ENCODE measurements at regions not wholly inside any gene's neighbourhood (a gene's known extent, or its start where the extent isn't known, plus 50 kb on each side); places are given as distances from the start of the nearest gene placed in this dataset.

DNA sequence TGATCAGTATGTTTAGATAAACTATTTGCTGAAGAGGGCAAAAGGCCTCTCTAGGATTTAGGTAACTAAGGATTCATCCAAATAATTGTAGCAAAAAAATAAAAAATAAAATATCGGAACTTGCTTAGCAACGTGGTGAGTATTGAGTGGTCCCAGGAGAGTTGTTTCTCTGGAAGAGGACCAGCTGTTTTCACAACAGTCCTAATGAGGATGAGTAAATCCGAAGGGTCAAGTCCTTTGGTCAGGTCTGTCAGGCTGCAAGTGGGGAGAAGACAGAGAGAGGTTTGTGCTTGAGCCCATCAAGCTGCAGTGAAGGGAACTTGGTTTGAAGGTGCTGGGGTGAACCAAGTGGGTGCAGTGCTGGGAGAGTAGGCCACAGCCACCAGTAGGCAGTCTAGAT, 539.2 kb downstream of the SLC4A3 start:
- no peak for DNase-seq (ENCODE audit: low spot score)

DNA sequence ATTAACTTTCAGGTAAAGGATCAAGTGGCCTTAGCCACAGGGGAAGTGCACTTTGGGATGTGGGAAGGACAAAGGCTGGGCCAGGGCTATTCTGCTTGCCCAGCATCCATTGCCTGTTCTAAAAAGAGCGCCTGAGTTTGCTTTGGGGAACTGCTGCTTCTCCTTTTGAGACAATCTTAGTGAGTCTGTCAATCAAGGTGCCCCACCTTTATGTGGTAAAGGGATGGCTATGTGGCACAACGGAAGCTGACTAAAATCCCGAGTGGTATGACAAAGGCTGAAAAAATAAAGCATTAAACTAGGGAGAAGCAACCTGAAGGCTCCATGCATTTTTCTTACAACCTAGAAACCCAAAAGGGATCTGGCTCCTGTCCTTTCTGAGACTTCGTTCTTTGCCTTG, 540.5 kb downstream of the SLC4A3 start:
- no peak for DNase-seq (ENCODE audit: low spot score)

GRCh38 chr2:220168891-220169546, 541.6 kb downstream of the SLC4A3 start:
- DNase-seq (ENCODE audit: low spot score) = no peak

DNA sequence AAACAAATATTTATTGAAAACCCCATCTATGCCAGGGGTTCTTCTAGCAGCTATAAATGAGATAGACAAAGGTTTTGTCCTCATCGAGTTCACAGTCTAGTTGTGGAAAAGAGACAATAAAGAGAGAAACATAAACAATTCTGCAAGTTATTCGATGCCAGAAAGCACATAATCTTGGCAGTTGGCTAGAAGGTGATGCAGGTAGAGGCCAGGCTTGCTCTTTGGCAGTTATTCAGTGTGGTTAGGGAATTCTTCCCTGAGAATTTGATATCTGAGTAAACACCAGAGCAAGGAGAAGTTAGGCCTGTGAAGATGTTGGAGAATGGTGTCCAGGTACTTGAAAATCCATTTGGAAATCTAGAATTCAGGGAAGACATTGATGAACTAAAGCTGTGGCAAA, 547.4 kb downstream of the SLC4A3 start:
- no peak for DNase-seq (ENCODE audit: low spot score)

- DNase-seq (ENCODE audit: low spot score) = no peak
Observed at GRCh38 chr2:220175967-220176366, 548.5 kb downstream of the SLC4A3 start.

- no peak for DNase-seq (ENCODE audit: low spot score)
Observed at GRCh38 chr2:220178991-220179695, 551.7 kb downstream of the SLC4A3 start.

DNA sequence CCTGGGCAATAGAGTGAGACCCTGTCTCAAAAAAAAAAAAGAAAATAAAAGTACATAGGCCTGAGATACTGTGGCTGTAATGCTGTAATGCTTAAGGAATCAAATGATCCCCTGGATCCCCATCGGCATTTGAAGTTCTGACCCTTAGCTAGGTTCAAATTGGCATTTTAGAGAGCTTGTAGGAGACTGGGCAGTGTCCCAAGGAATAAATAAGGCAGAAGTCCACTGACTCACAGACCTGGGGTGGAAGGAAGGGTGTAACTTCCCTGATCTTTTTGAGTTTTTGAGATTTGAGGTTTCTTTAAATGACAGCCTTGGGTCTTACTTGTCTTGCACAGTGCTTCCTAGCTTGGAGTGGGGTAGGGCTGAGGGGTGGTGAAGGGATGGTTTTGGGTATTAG, 553.7 kb downstream of the SLC4A3 start:
- no peak for DNase-seq (ENCODE audit: low spot score)

DNA sequence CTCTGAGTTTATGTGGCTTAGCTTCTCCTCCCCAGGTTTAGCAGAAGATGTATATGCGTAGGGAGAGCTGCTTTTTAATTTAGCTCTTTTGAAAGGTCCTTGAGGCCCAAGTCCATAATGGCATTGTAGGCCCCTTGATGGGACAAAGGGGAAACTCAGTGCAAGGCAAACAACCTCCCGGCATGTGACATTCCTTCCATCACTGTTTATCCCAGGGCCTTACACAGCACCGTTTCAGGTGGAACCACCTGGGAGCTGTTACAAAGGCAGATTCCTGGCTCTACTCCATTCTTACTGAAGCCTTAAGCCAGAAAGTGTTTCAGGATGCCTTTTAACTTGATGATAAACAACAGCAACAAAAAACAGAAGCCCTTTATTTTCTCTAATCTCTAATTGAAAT, 555.4 kb downstream of the SLC4A3 start:
- no peak for DNase-seq (ENCODE audit: low spot score)

DNA sequence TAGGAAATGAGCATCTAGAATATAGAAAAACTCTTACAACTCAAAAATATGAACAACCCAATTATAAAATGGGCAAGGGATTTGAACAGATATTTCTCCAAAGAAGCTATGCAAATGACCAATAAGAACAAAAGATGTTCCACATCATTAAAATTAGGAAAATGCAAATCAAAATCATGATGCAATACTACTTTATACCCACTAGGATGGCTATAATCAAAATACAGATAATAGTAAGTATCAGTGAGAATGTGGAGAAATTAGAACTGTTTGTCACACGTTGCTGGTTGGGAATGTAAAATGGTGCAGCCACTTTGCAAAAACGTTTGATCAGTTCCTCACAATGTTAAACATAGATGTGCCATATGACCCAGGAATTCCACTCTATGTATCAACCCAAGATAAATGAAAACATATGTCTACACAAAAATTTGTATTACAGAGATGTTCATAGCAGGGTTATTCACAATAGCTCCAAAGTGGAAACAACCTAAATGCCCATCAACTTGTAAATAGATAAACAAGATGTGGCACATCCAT, 558.4 kb downstream of the SLC4A3 start:
- no peak for DNase-seq (ENCODE audit: low spot score)

GRCh38 chr2:220188031-220188430, 560.6 kb downstream of the SLC4A3 start:
- DNase-seq (ENCODE audit: low spot score) = no peak

DNA sequence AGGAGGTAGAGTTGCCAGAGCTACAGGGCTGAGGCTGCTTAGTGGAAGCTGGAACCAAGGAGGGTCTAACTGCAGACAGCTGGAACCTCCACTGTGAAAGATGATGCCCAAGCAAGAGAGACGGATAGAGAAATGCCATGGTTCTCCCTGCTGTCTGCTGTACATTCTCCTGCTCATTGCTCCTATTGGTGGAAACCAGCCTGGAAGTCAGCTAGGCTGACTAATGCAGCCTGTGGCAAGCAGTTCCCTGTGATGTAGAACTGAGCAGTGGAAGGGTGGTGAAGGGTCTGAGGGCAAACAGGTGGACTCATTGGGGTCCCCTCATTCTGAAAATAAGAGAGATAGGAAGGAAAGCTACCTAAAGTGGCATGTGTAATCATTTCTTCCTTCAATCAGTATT, 563.6 kb downstream of the SLC4A3 start:
- DNase-seq (ENCODE audit: low spot score) = no peak

GRCh38 chr2:220191737-220192136, 564.3 kb downstream of the SLC4A3 start:
- no peak for DNase-seq (ENCODE audit: low spot score)

- DNase-seq (ENCODE audit: low spot score) = no peak
Observed at GRCh38 chr2:220192994-220193753, 565.7 kb downstream of the SLC4A3 start.

GRCh38 chr2:220194630-220195584, 567.5 kb downstream of the SLC4A3 start:
- DNase-seq (ENCODE audit: low spot score) = no peak

- DNase-seq (ENCODE audit: low spot score) = no peak
Observed at GRCh38 chr2:220198896-220199295, 571.5 kb downstream of the SLC4A3 start.

- DNase-seq (ENCODE audit: low spot score) = no peak
Observed at GRCh38 chr2:220202066-220202465, 574.6 kb downstream of the SLC4A3 start.

- DNase-seq (ENCODE audit: low spot score) = no peak
Observed at GRCh38 chr2:220209093-220209492, 581.7 kb downstream of the SLC4A3 start.

DNA sequence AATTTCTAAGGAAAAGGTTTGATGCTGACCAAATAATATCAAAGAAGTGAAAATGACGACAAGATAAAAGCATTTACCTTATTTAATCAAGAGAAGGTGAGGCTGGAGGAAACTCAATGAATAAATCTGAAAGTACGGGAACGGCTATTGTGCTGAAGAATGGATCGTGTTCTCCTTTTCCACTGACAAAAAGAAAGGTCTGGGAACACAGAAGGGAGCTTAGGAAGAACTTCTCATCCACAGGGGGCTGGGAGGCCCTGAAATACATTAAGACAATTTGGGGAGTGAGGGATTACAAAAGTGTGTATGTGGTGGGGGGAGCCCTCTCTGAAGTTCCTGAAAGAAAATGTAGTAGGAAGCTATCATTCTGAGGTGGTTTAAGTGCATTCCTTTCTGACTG, 582.3 kb downstream of the SLC4A3 start:
- DNase-seq (ENCODE audit: low spot score) = no peak

DNA sequence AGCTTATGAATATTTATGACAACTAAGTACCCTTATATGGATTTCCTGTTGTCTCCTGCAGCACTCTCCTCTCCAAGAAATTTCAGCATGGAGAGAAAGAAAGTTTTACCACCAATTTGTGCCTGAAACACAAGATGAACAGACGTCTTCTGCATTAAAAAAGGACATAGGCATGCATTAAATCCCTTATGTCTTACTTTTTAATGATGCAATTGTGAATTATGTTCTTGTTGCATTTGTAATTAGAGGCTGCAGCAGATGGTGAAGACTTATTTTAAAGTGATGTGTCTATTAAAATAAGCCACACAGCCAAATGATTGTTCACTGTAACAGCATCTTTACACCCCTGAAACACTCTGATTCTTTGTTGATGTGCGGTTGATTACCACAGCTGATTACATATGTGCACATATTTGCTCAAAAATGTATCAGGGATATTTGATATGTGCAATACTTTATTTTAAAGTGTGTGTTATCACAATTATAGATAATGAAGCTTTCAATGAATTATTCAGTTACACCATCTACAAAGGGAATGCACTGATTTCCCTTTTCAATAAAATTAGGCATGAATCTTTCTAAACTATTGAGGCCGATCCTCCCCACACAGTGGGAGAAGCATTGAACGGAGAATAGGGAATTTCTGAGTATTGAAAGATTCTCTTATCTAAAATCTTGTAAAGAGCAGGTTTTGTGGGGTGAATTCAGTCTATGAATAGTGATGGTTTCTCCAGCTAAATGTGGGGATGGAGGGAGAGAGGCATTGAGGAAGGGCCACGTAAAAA, 585.1 kb downstream of the SLC4A3 start:
- DNase-seq (ENCODE audit: low spot score) = no peak

DNA sequence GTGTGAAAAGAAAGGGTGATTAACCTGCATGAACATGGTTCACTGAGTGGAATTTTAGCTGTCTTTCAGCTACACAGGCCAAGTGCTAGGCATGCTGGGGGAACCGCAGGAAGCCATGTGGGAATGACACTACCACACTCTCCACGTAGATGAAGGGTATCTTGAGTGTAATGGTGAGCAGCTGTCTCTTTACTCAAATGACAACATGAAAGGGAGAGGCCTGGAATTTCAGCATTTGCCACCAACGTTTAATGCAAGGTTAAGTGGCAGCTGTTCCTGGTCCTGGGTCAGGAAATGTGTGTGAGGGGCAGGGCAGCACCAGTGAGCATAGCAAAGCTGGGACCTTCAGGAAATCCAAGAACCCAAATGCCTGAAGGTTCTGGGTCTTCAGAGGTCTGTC, 588.4 kb downstream of the SLC4A3 start:
- DNase-seq (ENCODE audit: low spot score) = no peak

- DNase-seq (ENCODE audit: low spot score) = no peak
Observed at GRCh38 chr2:220219371-220219770, 591.9 kb downstream of the SLC4A3 start.
